HG03139 (cell line): ENCODE measurements at regions not wholly inside any gene's neighbourhood (a gene's known extent, or its start where the extent isn't known, plus 50 kb on each side); places are given as distances from the start of the nearest gene placed in this dataset.

Experiments
- ATAC-seq: cut with Tn5 transposase; IDR thresholded peaks from one replicate; pipeline ENCODE4 v1.9.1; 2021; ENCODE audit not compliant: unreplicated experiment

- ATAC-seq: no peak
Observed at GRCh38 chr9:115599898-115600297, 481.9 kb upstream of the TNC start.

- ATAC-seq: no peak
Observed at GRCh38 chr9:115601434-115601833, 483.5 kb upstream of the TNC start.

GRCh38 chr9:115604831-115605483, 487.0 kb upstream of the TNC start:
- no peak for ATAC-seq

GRCh38 chr9:115606838-115607237, 488.9 kb upstream of the TNC start:
- no peak for ATAC-seq

- ATAC-seq: no peak
Observed at GRCh38 chr9:115614326-115614999, 496.5 kb upstream of the TNC start.

- no peak for ATAC-seq
Observed at GRCh38 chr9:115615000-115615401, 497.0 kb upstream of the TNC start.

GRCh38 chr9:115615821-115616665, 498.1 kb upstream of the TNC start:
- no peak for ATAC-seq

GRCh38 chr9:115616666-115617239, 498.8 kb upstream of the TNC start:
- no peak for ATAC-seq

GRCh38 chr9:115625251-115625650, 507.3 kb upstream of the TNC start:
- no peak for ATAC-seq

GRCh38 chr9:115625954-115626353, 508.0 kb upstream of the TNC start:
- ATAC-seq: no peak

- ATAC-seq: no peak
Observed at GRCh38 chr9:115627511-115627910, 509.6 kb upstream of the TNC start.

- no peak for ATAC-seq
Observed at GRCh38 chr9:115628426-115628825, 510.5 kb upstream of the TNC start.

- no peak for ATAC-seq
Observed at GRCh38 chr9:115629879-115630840, 512.2 kb upstream of the TNC start.

- no peak for ATAC-seq
Observed at GRCh38 chr9:115632391-115632790, 514.4 kb upstream of the TNC start.

- ATAC-seq: no peak
Observed at GRCh38 chr9:115633104-115633503, 515.1 kb upstream of the TNC start.

- ATAC-seq: no peak
Observed at GRCh38 chr9:115635680-115636383, 517.8 kb upstream of the PAPPA start.

GRCh38 chr9:115636596-115636995, 517.0 kb upstream of the PAPPA start:
- no peak for ATAC-seq

- ATAC-seq: no peak
Observed at GRCh38 chr9:115637661-115638060, 515.9 kb upstream of the PAPPA start.

- no peak for ATAC-seq
Observed at GRCh38 chr9:115640887-115641286, 512.7 kb upstream of the PAPPA start.

- ATAC-seq: no peak
Observed at GRCh38 chr9:115642285-115642684, 511.3 kb upstream of the PAPPA start.
